Thyroid gland (tissue), 4 donors: ENCODE measurements at regions not wholly inside any gene's neighbourhood (a gene's known extent, or its start where the extent isn't known, plus 50 kb on each side); places are given as distances from the start of the nearest gene placed in this dataset.

Experiments used
- CTCF ChIP-seq, 6 experiments: fragments of 200-600 bp in 3 of 6; fragments of 450-650 bp in 3 of 6; sonication (generic) in 3 of 6; IDR thresholded peaks; one replicate each; pipeline ENCODE4 v1.5.1; 2016 to 2019; ENCODE audit warnings: antibody characterized with exemption in 6 of 6, mild to moderate bottlenecking in 2 of 6, inconsistent platforms in 1 of 6, moderate library complexity in 1 of 6
- POLR2A ChIP-seq, 2 donors: fragments of 450-650 bp; IDR thresholded peaks; one replicate each; pipeline ENCODE4 v1.6.1; 2017; ENCODE audit warnings: antibody characterized with exemption in 2 of 2, mild to moderate bottlenecking in 2 of 2, moderate library complexity in 1 of 2

DNA sequence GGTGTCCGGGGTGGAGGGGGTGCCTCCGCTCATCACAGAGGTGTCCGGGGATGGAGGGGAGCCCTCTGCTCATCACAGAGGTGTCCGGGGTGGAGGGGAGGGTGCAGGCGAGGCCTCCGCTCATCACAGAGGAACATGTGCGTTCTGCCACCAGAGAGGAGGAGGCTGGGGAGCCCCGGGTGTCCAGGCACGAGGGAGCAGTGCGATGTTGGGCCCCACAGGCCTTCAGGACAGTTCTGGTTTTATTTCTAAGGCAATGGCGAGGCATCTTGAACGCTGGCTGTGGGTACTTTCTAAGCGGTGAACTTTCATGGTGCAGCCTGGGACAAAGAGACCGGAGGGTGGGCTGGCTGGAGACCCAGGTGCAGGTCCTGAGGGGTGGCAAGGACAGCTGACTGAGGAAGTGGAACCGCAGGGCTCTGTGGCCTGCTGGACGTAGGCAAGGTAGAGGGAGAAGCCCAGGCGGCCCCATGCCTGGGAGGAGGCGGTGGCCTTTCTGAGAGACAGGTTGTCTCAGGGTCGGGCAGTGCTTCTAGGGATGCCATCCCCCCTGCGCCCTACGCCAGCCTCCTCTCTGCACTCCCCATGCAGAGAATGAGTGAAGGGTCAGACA is 196.6 kb upstream of the SALL3 start:
- TF ChIP-seq CTCF (IDR thresholded peaks at IDR 0.05) (no peak), POLR2A (IDR thresholded peaks at IDR 0.05) (no peak)
